A673 (cell line): ENCODE measurements at regions not wholly inside any gene's neighbourhood (a gene's known extent, or its start where the extent isn't known, plus 50 kb on each side); places are given as distances from the start of the nearest gene placed in this dataset.

Experiments used
- BruUV-seq: library from RNA; stranded (reverse); fragments of 400-500 nt; replicated peaks from 2 replicates; lab custom pipeline; 2021; lab: Mats Ljungman, UMichigan
- CTCF ChIA-PET: fragments of 300-600 bp; sonication (Branson Sonifier 250); formaldehyde crosslinking; loops from one replicate; lab custom pipeline; 2022; ENCODE audit warnings: antibody characterized with exemption; lab: Charles Lee
- POLR2A ChIA-PET: fragments of 300-600 bp; sonication (Branson Sonifier 250); formaldehyde crosslinking; loops from one replicate; lab custom pipeline; 2022; ENCODE audit warnings: antibody characterized with exemption; ENCODE audit not compliant: low non-redundant PET; lab: Charles Lee
- DNase-seq: peaks from one replicate; pipeline ENCODE4 v3.0.0-alpha.2; 2015; ENCODE audit warnings: low spot score
- H3K27ac ChIP-seq: fragments of 200-600 bp; sonication (generic); 2 replicates; pipeline ENCODE4 v1.5.1; 2016; ENCODE audit warnings: mixed run types, low read depth, mild to moderate bottlenecking, mixed read lengths, antibody characterized with exemption, low read length; ENCODE audit not compliant: poor library complexity, severe bottlenecking
- H3K27me3 ChIP-seq: fragments of 200-600 bp; sonication (generic); replicated peaks from 2 replicates; pipeline ENCODE4 v1.6.1; 2017; ENCODE audit warnings: mixed run types, low read depth, mild to moderate bottlenecking, mixed read lengths, antibody characterized with exemption, low read length; ENCODE audit not compliant: insufficient read depth, poor library complexity
- H3K36me3 ChIP-seq: fragments of 200-600 bp; sonication (generic); 2 replicates; pipeline ENCODE4 v1.6.1; 2016; ENCODE audit warnings: mixed run types, mild to moderate bottlenecking, mixed read lengths, antibody characterized with exemption, low read length; ENCODE audit not compliant: insufficient read depth, poor library complexity, severe bottlenecking
- H3K4me1 ChIP-seq: fragments of 200-600 bp; sonication (generic); 2 replicates; pipeline ENCODE4 v1.6.1; 2017; ENCODE audit warnings: mixed run types, mild to moderate bottlenecking, mixed read lengths, antibody characterized with exemption, low read length; ENCODE audit not compliant: insufficient read depth, poor library complexity, severe bottlenecking
- H3K4me3 ChIP-seq: fragments of 200-600 bp; sonication (generic); 2 replicates; pipeline ENCODE4 v1.5.1; 2016; ENCODE audit warnings: low read depth, mixed run types, mild to moderate bottlenecking, mixed read lengths, low read length; ENCODE audit not compliant: poor library complexity, severe bottlenecking
- H3K9me3 ChIP-seq: fragments of 200-600 bp; sonication (generic); 2 replicates; pipeline ENCODE4 v1.6.1; 2016; ENCODE audit warnings: mixed run types, low read depth, mild to moderate bottlenecking, mixed read lengths, antibody characterized with exemption, low read length; ENCODE audit not compliant: poor library complexity, severe bottlenecking
- EZH2 ChIP-seq: fragments of 200-600 bp; sonication (generic); IDR thresholded peaks from 2 replicates; pipeline ENCODE4 v1.6.1; 2017; ENCODE audit warnings: borderline replicate concordance, low read depth, mild to moderate bottlenecking, mixed read lengths, antibody characterized with exemption, low read length; ENCODE audit not compliant: poor library complexity, severe bottlenecking
- intact Hi-C: fragments of 100-400 bp; cut with micrococcal nuclease; formaldehyde crosslinking; loops from one replicate; pipeline ENCODE4 v1.10.0; 2022; ENCODE audit not compliant: unreplicated experiment
- TF ChIP-seq, protein P1 (sequence below): fragments of 300-800, 200-600 bp; sonication (generic); conservative IDR thresholded peaks from 2 replicates; pipeline ENCODE4 v1.5.1; 2017; ENCODE audit warnings: low read depth, mild to moderate bottlenecking, antibody characterized with exemption, low read length, moderate library complexity, mixed read lengths

DNA sequence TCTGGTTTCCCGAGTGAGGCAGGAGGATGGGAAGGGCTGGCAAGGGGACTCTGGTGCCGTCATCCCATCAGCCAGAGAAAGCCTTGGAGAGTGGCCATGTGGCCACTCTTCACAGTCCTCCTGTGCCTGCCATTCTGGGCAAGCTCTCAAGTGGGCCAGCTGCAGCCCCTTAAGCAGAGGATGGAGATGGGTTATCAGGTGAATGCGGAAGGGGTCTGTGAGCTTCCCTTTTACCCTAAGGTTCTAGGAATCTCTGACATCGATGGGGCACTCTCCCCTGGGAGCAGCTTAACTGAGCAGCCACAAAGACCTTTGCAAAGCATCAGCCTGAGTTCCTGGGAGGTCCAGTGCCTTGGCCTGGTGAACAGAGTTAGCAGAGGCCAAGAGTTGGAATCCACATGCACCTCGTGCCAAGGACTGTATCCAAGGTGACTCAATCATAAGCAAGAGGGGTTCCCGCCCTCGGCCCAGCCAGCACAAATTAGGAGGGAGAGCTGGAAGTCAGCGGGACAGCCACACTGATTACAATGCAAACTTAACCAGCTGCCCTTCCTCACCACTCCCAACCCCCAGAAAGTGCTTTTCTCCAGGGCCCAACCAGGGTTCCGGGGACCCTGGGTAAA, 193.6 kb downstream of the BUD13 start:
- H3K27me3 ChIP-seq, result peaks cover 78% of the 10 kb centered on the region
- CTCF ChIA-PET, result interaction anchor here (0.5 kb wide), 1 partner anchor 117 kb away, joined by 13 read pairs; no protein-coding TSS in a partner anchor
- DNase-seq, result no peak
- H3K36me3 ChIP-seq, result no peaks in the 10 kb centered on the region
- no peak overlapping the region for H3K4me3 ChIP-seq
- H3K9me3 ChIP-seq, result no peaks in the 10 kb centered on the region
- POLR2A ChIA-PET, result no interaction called here
- H3K4me1 ChIP-seq, result no peaks in the 10 kb centered on the region
- intact Hi-C loops, result no loop called here
- H3K27ac ChIP-seq, result no peak overlapping the region
- TF ChIP-seq, protein P1, sequence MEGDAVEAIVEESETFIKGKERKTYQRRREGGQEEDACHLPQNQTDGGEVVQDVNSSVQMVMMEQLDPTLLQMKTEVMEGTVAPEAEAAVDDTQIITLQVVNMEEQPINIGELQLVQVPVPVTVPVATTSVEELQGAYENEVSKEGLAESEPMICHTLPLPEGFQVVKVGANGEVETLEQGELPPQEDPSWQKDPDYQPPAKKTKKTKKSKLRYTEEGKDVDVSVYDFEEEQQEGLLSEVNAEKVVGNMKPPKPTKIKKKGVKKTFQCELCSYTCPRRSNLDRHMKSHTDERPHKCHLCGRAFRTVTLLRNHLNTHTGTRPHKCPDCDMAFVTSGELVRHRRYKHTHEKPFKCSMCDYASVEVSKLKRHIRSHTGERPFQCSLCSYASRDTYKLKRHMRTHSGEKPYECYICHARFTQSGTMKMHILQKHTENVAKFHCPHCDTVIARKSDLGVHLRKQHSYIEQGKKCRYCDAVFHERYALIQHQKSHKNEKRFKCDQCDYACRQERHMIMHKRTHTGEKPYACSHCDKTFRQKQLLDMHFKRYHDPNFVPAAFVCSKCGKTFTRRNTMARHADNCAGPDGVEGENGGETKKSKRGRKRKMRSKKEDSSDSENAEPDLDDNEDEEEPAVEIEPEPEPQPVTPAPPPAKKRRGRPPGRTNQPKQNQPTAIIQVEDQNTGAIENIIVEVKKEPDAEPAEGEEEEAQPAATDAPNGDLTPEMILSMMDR, result no peak
- TF ChIP-seq EZH2, result no peak
- no TSS peak for BruUV-seq

DNA sequence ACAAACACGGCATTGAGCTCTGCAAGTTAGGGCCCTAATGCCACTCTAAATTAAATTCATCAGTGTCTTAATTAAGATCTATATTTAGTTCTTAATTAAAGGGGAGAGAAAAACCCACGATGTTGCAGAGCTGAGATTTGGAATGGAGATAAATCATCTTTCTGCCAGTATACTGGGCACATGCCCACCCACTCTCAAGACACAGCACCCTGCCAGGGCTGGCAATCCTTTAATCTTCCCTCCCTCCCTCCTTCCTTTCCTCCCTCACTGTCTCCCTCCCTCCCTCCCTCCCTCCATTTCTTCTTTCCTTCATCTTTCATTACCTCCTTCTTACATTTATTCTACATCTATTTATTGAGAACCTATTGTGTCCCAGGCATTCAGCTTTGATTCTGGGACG, 194.8 kb downstream of the BUD13 start:
- no peak overlapping the region for H3K27ac ChIP-seq
- H3K27me3 ChIP-seq, result peaks cover 66% of the 10 kb centered on the region
- BruUV-seq, result no TSS peak
- H3K4me1 ChIP-seq, result no peaks in the 10 kb centered on the region
- ChIA-PET CTCF (no interaction called here), POLR2A (no interaction called here)
- H3K4me3 ChIP-seq, result no peak overlapping the region
- intact Hi-C loops, result no loop called here
- no peaks in the 10 kb centered on the region for H3K36me3 ChIP-seq
- no peak for TF ChIP-seq EZH2
- TF ChIP-seq, protein P1, result no peak
- no peak for DNase-seq
- no peaks in the 10 kb centered on the region for H3K9me3 ChIP-seq

DNA sequence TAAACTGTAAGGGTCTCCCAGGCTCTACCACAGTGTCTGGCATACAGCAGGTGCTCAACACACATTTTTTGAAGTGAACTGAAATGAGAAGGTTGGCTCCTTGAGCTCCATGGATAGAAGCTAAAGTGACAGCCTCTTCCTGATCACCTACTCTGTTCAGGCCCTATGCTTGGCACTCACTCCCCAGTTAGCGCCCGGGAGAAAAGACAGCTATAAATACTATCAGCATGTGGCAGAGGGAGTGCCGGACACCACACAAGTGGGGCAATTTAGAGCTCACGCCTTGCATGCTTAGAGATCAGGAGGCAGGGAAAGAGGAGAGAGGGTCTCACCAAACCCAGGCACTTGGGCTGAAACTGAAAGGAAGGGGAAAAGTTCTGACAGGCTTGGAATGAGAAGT, 195.5 kb downstream of the BUD13 start:
- TF ChIP-seq, protein P1, result no peak
- no peak for TF ChIP-seq EZH2
- Histone ChIP-seq H3K27ac (no peak overlapping the region), H3K36me3 (no peaks in the 10 kb centered on the region), H3K4me1 (no peaks in the 10 kb centered on the region), H3K9me3 (no peaks in the 10 kb centered on the region), H3K27me3 (peaks cover 59% of the 10 kb centered on the region), H3K4me3 (no peak overlapping the region)
- ChIA-PET POLR2A (no interaction called here), CTCF (no interaction called here)
- intact Hi-C loops, result no loop called here
- no peak for DNase-seq
- no TSS peak for BruUV-seq
